ENCODE measurements at regions not wholly inside any gene's neighbourhood (a gene's known extent, or its start where the extent isn't known, plus 50 kb on each side); places are given as distances from the start of the nearest gene placed in this dataset.
"Not testable (repeated sequence)": the region's sequence is repeated elsewhere in the genome, so short reads cannot be mapped to it uniquely, and the experiment has no call there.

- not testable (repeated sequence) for H3K79me1 ChIP-seq (ENCODE audit: insufficient read depth, low read depth, low read length, poor library complexity, severe bottlenecking); H4K91ac ChIP-seq (ENCODE audit: insufficient read length, low read depth, low read length); H2AK5ac ChIP-seq (ENCODE audit: insufficient read length, low read length); DNase-seq; H4K20me1 ChIP-seq (ENCODE audit: control insufficient read depth, insufficient read depth, insufficient read length); H3K27me3 ChIP-seq (ENCODE audit: insufficient read depth, low read length); H3K14ac ChIP-seq (ENCODE audit: insufficient read depth, low read length); H3K9ac ChIP-seq (ENCODE audit: extremely low read depth, insufficient read length, low read length); H3K4me3 Mint-ChIP-seq; H3K18ac ChIP-seq (ENCODE audit: insufficient read length, low read depth, low read length); H2BK120ac ChIP-seq (ENCODE audit: low read depth, low read length, poor library complexity, severe bottlenecking); H3K4ac ChIP-seq (ENCODE audit: low read depth, low read length); H3K9me3 Mint-ChIP-seq; H3K23ac ChIP-seq (ENCODE audit: insufficient read length, low read depth, low read length); H3K27me3 Mint-ChIP-seq (ENCODE audit: low read depth); H3K4me2 ChIP-seq (ENCODE audit: insufficient read depth, insufficient read length, low read length); H2AFZ ChIP-seq (ENCODE audit: low read length); H3T11ph ChIP-seq (ENCODE audit: low read length); H4K8ac ChIP-seq (replicated peaks; ENCODE audit: insufficient read length, low read depth, low read length); H3K36me3 Mint-ChIP-seq (ENCODE audit: insufficient read depth in 1 of 3, low read depth in 3 of 3); H2BK5ac ChIP-seq (ENCODE audit: insufficient read length, low read length); H3K79me2 ChIP-seq (ENCODE audit: insufficient read depth, low read length); H2BK20ac ChIP-seq (ENCODE audit: low read depth, low read length, poor library complexity, severe bottlenecking); H3K27ac Mint-ChIP-seq; H3K4me1 Mint-ChIP-seq; H2BK12ac ChIP-seq (ENCODE audit: insufficient read length, low read depth, low read length); H3K4me1 ChIP-seq (ENCODE audit: insufficient read depth, low read length); H3K23me2 ChIP-seq (ENCODE audit: insufficient read length, low read depth, low read length, poor library complexity, severe bottlenecking); H3K56ac ChIP-seq (ENCODE audit: insufficient read length, low read depth, low read length); H2BK15ac ChIP-seq (ENCODE audit: low read depth, low read length); H3K27ac ChIP-seq (ENCODE audit: insufficient read length, low read depth, low read length); H4K5ac ChIP-seq (ENCODE audit: insufficient read length, low read depth, low read length); H3K9me3 ChIP-seq (ENCODE audit: control insufficient read depth, low read depth, low read length)
- no CpG with 5 or more reads among the region's 7 CpGs for WGBS (ENCODE audit: extremely low coverage, insufficient read length, low lambda C conversion rate)
These were observed 72.6 kb upstream of the SEC22B start for GRCh38 chr1:120248726-120249427.

- H2BK12ac ChIP-seq (ENCODE audit: insufficient read length, low read depth, low read length); H3K27ac Mint-ChIP-seq; H3K4ac ChIP-seq (ENCODE audit: low read depth, low read length); H3K4me1 Mint-ChIP-seq; H3K23me2 ChIP-seq (ENCODE audit: insufficient read length, low read depth, low read length, poor library complexity, severe bottlenecking); H3K14ac ChIP-seq (ENCODE audit: insufficient read depth, low read length); H4K91ac ChIP-seq (ENCODE audit: insufficient read length, low read depth, low read length); H4K8ac ChIP-seq (replicated peaks; ENCODE audit: insufficient read length, low read depth, low read length); H2BK5ac ChIP-seq (ENCODE audit: insufficient read length, low read length); H2AK5ac ChIP-seq (ENCODE audit: insufficient read length, low read length); H3K79me2 ChIP-seq (ENCODE audit: insufficient read depth, low read length); H3K9me3 ChIP-seq (ENCODE audit: control insufficient read depth, low read depth, low read length); H2BK120ac ChIP-seq (ENCODE audit: low read depth, low read length, poor library complexity, severe bottlenecking); H3K27me3 Mint-ChIP-seq (ENCODE audit: low read depth); H3K9ac ChIP-seq (ENCODE audit: extremely low read depth, insufficient read length, low read length); H2AFZ ChIP-seq (ENCODE audit: low read length); H2BK15ac ChIP-seq (ENCODE audit: low read depth, low read length); H3K4me3 Mint-ChIP-seq; H4K20me1 ChIP-seq (ENCODE audit: control insufficient read depth, insufficient read depth, insufficient read length); H3K79me1 ChIP-seq (ENCODE audit: insufficient read depth, low read depth, low read length, poor library complexity, severe bottlenecking); H4K5ac ChIP-seq (ENCODE audit: insufficient read length, low read depth, low read length); H2BK20ac ChIP-seq (ENCODE audit: low read depth, low read length, poor library complexity, severe bottlenecking); H3K23ac ChIP-seq (ENCODE audit: insufficient read length, low read depth, low read length); H3K18ac ChIP-seq (ENCODE audit: insufficient read length, low read depth, low read length); H3K27ac ChIP-seq (ENCODE audit: insufficient read length, low read depth, low read length); H3K27me3 ChIP-seq (ENCODE audit: insufficient read depth, low read length); DNase-seq; H3T11ph ChIP-seq (ENCODE audit: low read length); H3K4me1 ChIP-seq (ENCODE audit: insufficient read depth, low read length); H3K36me3 Mint-ChIP-seq (ENCODE audit: insufficient read depth in 1 of 3, low read depth in 3 of 3); H3K4me2 ChIP-seq (ENCODE audit: insufficient read depth, insufficient read length, low read length); H3K9me3 Mint-ChIP-seq; H3K56ac ChIP-seq (ENCODE audit: insufficient read length, low read depth, low read length): not testable (repeated sequence)
- no CpG with 5 or more reads among the region's 2 CpGs for WGBS (ENCODE audit: extremely low coverage, insufficient read length, low lambda C conversion rate)
These were observed 71.9 kb upstream of the SEC22B start for GRCh38 chr1:120248203-120248602.

All from H9 (cell line).